ENCODE measurements at regions not wholly inside any gene's neighbourhood (a gene's known extent, or its start where the extent isn't known, plus 50 kb on each side); places are given as distances from the start of the nearest gene placed in this dataset.

GRCh38 chr15:96442076-96442475 lies 111.6 kb downstream of the NR2F2 start:
- H3K9ac ChIP-seq (ENCODE audit: insufficient read depth, low read length): no peak overlapping the region
- H3K27ac ChIP-seq (ENCODE audit: insufficient read depth, low read length): no peak overlapping the region
- H3K4me3 ChIP-seq (replicated peaks in 1 of 4; ENCODE audit: control extremely low read depth in 1 of 4, insufficient read depth in 1 of 4, low read depth in 3 of 4, low read length in 4 of 4): no peak overlapping the region
- no peak overlapping the region for H2AFZ ChIP-seq (ENCODE audit: low read length)
- no peaks in the 10 kb centered on the region for H3K36me3 ChIP-seq (ENCODE audit: control insufficient read depth, insufficient read depth, low read length)
- H3K9me3 ChIP-seq (ENCODE audit: control insufficient read depth, insufficient read depth, low read depth, low read length): no peaks in the 10 kb centered on the region
- no peak overlapping the region for H3K4me2 ChIP-seq (ENCODE audit: extremely low read depth, insufficient read depth, low read length)
- no peak for TF ChIP-seq EZH2 (IDR thresholded peaks at IDR 0.05; ENCODE audit: low read length, missing control alignments)
- TF ChIP-seq CTCF (conservative IDR thresholded peaks at IDR 0.05 in 1 of 2, IDR thresholded peaks at IDR 0.05 in 1 of 2; ENCODE audit: low read depth in 1 of 2, low read length in 2 of 2): no peak
- no peaks in the 10 kb centered on the region for H4K20me1 ChIP-seq (ENCODE audit: control insufficient read depth, extremely low read depth, insufficient read depth, low read length)
- no peaks in the 10 kb centered on the region for H3K4me1 ChIP-seq (ENCODE audit: control insufficient read depth, extremely low read depth, insufficient read depth, low read length)
- DNase-seq (ENCODE audit: low read depth in 2 of 2): no peak
- no peaks in the 10 kb centered on the region for H3K27me3 ChIP-seq (ENCODE audit: control insufficient read depth, insufficient read depth, low read length)
- H3K79me2 ChIP-seq (ENCODE audit: control insufficient read depth, insufficient read depth, low read length): no peaks in the 10 kb centered on the region

GRCh38 chr15:96444865-96445264 lies 114.4 kb downstream of the NR2F2 start:
- no peak overlapping the region for H3K4me3 ChIP-seq (replicated peaks in 1 of 4; ENCODE audit: control extremely low read depth in 1 of 4, insufficient read depth in 1 of 4, low read depth in 3 of 4, low read length in 4 of 4)
- H3K36me3 ChIP-seq (ENCODE audit: control insufficient read depth, insufficient read depth, low read length): no peaks in the 10 kb centered on the region
- no peaks in the 10 kb centered on the region for H3K4me1 ChIP-seq (ENCODE audit: control insufficient read depth, extremely low read depth, insufficient read depth, low read length)
- H3K9ac ChIP-seq (ENCODE audit: insufficient read depth, low read length): no peak overlapping the region
- DNase-seq (ENCODE audit: low read depth in 2 of 2): no peak
- no peak overlapping the region for H2AFZ ChIP-seq (ENCODE audit: low read length)
- H3K79me2 ChIP-seq (ENCODE audit: control insufficient read depth, insufficient read depth, low read length): no peaks in the 10 kb centered on the region
- H3K4me2 ChIP-seq (ENCODE audit: extremely low read depth, insufficient read depth, low read length): no peak overlapping the region
- no peak for TF ChIP-seq CTCF (conservative IDR thresholded peaks at IDR 0.05 in 1 of 2, IDR thresholded peaks at IDR 0.05 in 1 of 2; ENCODE audit: low read depth in 1 of 2, low read length in 2 of 2)
- no peak for TF ChIP-seq EZH2 (IDR thresholded peaks at IDR 0.05; ENCODE audit: low read length, missing control alignments)
- H3K27ac ChIP-seq (ENCODE audit: insufficient read depth, low read length): no peak overlapping the region
- H3K9me3 ChIP-seq (ENCODE audit: control insufficient read depth, insufficient read depth, low read depth, low read length): no peaks in the 10 kb centered on the region
- no peaks in the 10 kb centered on the region for H3K27me3 ChIP-seq (ENCODE audit: control insufficient read depth, insufficient read depth, low read length)
- no peaks in the 10 kb centered on the region for H4K20me1 ChIP-seq (ENCODE audit: control insufficient read depth, extremely low read depth, insufficient read depth, low read length)

- H3K4me1 ChIP-seq (ENCODE audit: control insufficient read depth, extremely low read depth, insufficient read depth, low read length): no peaks in the 10 kb centered on the region
- H3K79me2 ChIP-seq (ENCODE audit: control insufficient read depth, insufficient read depth, low read length): no peaks in the 10 kb centered on the region
- H3K36me3 ChIP-seq (ENCODE audit: control insufficient read depth, insufficient read depth, low read length): no peaks in the 10 kb centered on the region
- no peak for DNase-seq (ENCODE audit: low read depth in 2 of 2)
- H2AFZ ChIP-seq (ENCODE audit: low read length): no peak overlapping the region
- H3K4me2 ChIP-seq (ENCODE audit: extremely low read depth, insufficient read depth, low read length): no peak overlapping the region
- H3K27me3 ChIP-seq (ENCODE audit: control insufficient read depth, insufficient read depth, low read length): no peaks in the 10 kb centered on the region
- H4K20me1 ChIP-seq (ENCODE audit: control insufficient read depth, extremely low read depth, insufficient read depth, low read length): no peaks in the 10 kb centered on the region
- TF ChIP-seq CTCF (conservative IDR thresholded peaks at IDR 0.05 in 1 of 2, IDR thresholded peaks at IDR 0.05 in 1 of 2; ENCODE audit: low read depth in 1 of 2, low read length in 2 of 2) (no peak), EZH2 (IDR thresholded peaks at IDR 0.05; ENCODE audit: low read length, missing control alignments) (no peak)
- H3K9me3 ChIP-seq (ENCODE audit: control insufficient read depth, insufficient read depth, low read depth, low read length): no peaks in the 10 kb centered on the region
- H3K27ac ChIP-seq (ENCODE audit: insufficient read depth, low read length): no peak overlapping the region
- H3K9ac ChIP-seq (ENCODE audit: insufficient read depth, low read length): no peak overlapping the region
- H3K4me3 ChIP-seq (replicated peaks in 1 of 4; ENCODE audit: control extremely low read depth in 1 of 4, insufficient read depth in 1 of 4, low read depth in 3 of 4, low read length in 4 of 4): no peak overlapping the region
Observed at GRCh38 chr15:96448923-96449322, 118.4 kb downstream of the NR2F2 start.

Data from fibroblast of lung (primary cell).